ENCODE measurements at regions not wholly inside any gene's neighbourhood (a gene's known extent, or its start where the extent isn't known, plus 50 kb on each side); places are given as distances from the start of the nearest gene placed in this dataset.
A peak's percentile ranks its signal among the peaks of the same experiment; 100 is the strongest.
"Not testable (repeated sequence)": the region's sequence is repeated elsewhere in the genome, so short reads cannot be mapped to it uniquely, and the experiment has no call there.

DNA sequence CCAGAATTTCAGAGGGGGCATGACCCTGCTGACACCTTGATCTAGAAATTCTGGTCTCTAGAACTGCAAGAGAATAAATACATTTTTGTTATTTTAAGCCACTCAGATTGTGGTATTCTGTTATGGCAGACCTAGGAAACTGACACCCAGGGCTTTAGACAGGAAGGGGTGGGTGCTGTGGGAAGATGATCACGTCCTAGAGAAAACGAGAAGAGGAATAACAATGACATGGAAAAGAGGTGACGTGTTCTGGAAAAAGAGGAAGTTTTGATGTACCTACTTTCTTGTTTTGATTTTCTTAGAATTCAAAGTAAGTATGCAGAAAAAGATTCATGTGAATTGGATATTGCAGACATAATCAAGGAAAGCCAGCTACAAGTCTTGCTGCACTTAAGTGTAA is 232.9 kb upstream of the RUNX1 start:
- peak; percentile 31 for DNase-seq

DNA sequence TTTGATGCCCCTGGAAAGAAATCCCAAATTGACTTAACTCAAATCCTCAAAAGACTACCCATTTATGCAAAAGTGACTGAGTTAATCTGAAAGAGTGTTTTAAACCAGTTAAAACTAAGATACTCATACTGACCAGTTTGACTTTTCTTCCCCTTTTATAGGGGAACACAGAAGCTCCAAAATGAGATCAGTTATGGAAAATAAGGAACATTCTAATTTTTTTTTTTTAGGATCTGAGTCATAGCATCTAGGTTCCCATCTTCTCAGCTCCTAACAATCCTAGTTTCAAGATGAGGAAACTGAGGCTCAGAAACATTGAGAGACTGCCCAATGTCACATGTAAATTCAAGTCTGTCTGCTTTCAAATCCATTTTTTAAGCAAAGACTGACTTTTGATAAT is 231.1 kb upstream of the RUNX1 start:
- DNase-seq = no peak

DNA sequence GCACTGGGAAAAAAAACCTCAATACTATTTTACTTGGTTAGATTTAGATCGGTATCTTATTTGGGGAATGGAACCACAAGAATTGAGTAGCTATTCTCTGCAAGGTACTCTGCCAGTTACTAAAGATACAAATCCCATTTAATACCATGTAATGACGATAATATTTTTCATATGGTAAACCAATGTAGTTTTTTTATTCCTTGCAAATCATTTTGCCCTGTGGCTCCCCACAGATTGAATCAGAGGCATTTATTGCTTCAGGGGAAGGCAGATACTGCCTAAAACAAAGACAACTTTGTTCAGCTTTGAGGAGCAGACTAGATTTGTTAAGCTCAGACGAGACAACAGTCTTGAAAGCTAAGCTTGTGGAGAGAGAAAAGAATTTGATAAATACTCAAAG is 226.7 kb upstream of the RUNX1 start:
- DNase-seq = no peak

DNA sequence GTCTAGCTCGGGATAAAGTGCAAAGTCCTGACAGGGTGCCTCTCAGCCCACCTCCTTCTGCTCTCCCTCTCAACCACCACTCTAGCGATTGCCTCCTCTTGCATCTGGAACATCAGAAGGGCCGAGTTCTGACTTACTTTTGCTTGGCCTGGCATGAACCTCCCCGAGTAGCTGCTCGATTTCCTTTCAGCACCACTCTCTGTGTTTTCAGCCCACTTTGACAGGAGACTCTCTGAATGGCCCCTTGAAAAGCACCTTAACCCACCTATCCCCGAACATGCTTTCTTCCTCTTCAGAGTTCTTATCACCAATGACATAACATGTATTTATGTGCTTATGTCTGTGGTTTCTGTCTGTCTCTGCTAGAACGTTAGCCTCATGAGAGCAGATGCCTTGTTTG is 225.8 kb upstream of the RUNX1 start:
- no peak for DNase-seq

DNA sequence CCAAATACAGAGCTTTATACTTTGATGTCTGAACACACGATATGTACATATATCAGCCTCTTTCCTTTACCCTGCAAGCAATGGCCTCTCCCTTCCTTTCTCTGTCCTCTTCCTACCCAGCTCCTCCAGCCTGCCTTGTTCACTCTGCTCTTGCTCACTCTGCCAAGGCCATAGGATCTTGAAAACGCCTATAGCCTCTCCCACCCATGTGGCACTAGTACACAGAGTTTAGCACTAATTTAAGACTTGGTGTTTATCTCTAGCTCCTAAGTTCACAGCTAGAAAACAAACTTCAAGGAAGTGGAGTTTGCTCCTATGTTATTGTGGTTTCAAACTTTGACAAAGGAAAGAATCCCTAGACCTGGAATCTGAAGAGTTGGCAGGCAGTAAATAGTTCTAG is 225.0 kb upstream of the RUNX1 start:
- no peak for DNase-seq

DNA sequence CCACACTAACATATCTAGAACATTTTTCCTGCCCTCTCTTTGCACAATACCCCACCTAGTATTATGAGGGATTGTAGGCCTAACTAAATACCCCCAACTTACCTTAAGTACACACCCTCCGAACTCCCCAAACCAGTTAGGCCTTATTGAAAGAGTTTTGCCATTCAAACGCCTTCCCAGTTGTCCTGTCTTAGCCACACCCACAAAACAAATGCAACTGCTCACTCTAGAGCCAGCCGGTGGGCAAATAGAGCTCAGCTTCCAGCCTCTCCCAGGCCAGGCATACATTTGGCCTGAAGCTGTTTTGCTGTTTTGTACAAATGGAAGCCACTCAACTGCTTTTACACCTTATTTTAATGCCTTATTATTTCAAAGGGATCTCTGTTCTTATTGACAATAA is 224.2 kb upstream of the RUNX1 start:
- DNase-seq = no peak

DNA sequence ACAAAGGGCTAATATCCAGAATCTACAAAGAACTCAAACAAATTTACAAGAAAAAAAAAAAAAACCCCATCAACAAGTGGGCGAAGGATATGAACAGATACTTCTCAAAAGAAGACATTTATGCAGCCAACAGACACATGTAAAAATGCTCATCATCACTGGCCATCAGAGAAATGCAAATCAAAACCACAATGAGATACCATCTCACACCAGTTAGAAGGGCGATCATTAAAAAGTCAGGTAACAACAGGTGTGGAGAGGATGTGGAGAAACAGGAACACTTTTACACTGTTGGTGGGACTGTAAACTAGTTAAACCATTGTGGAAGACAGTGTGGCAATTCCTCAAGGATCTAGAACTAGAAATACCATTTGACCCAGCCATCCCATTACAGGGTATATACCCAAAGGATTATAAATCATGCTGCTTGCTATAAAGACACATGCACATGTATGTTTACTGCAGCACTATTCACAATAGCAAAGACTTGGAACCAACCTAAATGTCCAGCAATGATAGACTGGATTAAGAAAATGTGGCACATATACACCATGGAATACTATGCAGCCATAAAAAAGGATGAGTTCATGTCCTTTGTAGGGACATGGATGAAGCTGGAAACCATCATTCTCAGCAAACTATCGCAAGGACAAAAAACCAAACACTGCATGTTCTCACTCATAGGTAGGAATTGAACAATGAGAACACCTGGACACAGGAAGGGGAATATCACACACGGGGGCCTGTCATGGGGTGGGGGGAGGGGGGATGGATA is 222.4 kb upstream of the RUNX1 start:
- not testable (repeated sequence) for DNase-seq

DNA sequence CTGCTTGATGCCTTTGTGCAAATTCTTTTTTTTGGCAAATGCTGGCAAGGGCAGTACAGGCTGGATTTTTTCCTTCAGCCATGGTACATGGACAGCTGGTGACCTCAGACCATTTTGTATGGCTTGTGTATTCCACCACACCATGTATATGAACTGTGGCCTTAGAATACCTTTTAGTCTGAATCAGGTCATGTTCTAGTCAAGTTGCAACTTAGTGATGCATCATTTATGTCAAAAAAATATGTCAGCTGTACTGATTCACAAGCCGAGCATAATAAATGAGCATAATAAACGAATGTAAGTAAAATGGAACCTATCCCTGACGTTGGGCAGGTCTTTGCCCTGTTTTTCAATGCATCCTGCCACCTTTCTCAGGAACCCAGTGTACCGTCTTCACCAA is 219.7 kb upstream of the RUNX1 start:
- DNase-seq = no peak

DNA sequence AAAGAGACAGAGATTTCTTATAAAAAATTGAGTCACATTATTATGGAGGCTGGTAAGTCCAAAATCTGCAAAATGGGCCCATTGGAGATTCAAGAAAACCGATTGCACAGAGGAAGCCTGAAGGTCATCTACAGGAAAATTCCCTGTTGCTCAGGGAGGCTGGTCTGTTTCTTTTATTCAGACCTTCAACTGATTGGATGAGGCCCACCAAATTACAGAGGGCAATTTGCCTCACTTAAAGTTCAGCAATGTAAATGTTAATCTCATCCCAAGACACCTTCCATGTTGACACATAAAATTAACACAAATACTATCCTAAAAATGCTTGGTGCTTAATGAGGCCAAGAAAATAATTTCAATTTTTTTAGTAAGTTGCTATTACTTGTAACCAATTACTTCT is 219.2 kb upstream of the RUNX1 start:
- no peak for DNase-seq

DNA sequence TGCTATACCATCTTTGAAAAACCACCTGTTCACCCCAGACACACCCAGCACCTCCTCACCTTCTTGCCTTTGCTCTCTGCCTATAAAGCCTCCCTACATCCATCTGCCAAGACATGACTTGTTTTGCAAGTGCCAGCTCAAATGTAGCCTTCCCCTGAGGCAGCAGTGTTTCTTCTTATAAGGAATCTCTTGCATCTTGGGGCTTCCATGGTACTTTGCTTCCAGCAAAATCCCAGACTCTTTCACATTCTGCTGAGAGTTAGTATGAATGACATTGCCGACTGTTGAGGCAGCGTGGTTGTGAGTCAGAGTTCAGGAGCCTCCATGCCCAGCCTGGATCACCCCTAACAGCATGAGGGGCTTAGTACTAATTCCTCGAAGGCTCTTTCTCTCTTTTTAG is 217.4 kb upstream of the RUNX1 start:
- peak; percentile 30 for DNase-seq

DNA sequence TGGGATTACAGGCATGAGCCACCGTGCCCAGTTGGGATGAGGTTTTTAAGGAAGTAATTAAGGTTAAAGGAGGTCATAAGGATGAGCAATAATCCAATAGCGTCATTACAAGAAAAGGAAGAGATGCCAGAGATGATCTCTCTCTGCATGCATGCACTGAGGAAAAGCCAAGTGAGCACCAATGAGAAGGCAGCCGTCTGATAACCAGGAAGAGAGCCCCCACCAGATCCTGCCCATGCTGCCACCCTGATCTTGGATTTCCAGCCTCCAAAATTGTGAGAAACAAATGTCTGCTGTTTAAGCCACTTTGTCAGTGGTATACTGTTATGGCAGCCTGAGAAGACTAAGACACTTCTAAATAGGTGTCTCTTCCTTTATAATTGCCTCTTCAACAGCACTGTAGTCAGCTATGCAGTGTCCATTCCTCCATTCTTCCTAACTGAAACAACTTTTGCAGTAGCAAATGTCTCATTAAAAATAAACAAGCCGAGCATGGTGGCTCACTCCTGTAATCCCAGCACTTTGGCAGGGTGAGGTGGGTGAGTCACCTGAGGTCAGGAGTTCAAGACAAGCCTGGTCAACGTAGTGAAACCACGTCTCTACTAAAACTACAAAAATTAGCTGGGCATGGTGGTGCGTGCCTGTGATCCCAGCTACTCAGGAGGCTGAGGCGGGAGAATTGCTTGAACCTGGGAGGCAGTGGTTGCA is 216.2 kb upstream of the RUNX1 start:
- peak; percentile 68 for DNase-seq

DNA sequence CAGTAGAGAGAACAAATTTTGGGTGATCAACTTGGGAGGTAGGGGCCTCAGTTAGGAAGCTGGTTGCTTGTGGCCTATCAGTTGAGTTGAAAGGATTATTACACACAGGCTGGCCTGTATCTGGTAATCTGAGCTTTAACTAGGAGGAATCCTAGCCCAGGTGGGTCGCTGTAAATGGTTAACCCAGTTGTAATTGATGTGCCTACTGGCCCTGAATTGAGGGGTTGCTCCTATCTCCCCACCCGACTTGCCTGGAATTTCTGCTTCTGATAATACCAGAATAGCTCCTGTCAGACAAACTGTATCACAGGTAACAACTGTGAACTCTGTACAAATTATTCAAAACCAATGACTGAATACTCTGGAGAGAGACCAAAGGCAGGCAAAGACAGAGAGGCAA is 210.4 kb upstream of the RUNX1 start:
- no peak for DNase-seq

DNA sequence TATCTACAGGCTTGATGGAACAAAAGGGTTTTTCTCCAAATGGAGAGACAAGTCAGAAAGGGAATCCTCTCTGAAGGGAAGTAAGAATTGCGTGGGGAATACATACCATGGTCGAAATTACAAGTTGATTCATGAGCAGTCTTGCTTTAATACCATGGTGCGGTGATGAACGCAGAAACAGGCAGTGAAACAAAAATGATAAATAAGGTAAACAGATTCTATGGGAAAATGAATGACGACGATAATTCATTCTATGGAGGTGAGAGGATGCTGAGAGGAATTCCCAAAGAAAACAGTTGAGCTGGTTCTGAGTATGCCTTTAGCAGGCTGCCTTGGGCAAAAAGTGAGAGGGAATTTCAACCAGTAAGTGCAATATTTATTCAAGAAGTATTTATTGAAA is 209.4 kb upstream of the RUNX1 start:
- no peak for DNase-seq

DNA sequence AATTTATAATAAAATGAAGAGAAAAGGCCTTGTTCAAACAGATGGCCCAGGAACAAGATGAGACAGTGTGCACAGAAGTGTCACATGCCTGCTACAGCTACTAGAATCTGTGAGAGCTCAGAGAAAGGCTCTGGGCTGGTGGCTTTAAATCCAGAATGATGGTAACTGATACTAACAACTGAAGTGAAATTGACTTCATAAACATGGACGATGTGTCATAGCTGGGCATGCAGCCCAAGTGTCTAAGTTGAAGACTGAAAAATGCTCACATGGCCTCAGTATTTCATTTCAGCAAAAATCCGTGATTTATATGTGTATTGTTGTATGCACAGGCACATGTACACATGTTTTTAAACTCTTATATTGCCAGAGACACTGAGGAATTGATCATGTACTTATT is 208.3 kb upstream of the RUNX1 start:
- DNase-seq = peak; percentile 97

DNA sequence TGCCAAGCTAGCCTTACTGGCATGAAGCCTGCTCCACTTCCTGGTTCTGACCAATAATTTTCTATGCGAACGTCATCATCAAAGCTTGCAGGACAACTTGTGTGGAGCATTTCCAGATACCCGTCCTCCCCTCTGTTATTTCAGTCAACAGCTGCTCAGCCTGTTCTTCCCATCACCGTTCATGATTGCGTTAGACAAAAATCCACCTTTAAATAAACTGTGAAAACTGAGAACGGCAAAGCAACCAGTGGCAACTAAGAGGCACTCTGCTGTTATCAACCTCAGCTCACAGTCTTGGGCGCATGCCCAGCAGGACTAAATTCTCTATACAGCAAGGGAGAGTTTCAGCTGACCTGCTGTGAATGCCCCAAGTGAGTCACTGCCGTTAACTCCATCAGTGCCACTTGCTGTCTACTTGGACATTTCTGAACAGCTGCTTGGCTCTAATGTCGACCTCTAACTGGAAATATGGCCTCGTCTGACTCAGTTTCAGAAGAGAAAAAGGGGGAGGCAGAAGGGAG is 207.4 kb upstream of the RUNX1 start:
- DNase-seq = peak; percentile 99

DNA sequence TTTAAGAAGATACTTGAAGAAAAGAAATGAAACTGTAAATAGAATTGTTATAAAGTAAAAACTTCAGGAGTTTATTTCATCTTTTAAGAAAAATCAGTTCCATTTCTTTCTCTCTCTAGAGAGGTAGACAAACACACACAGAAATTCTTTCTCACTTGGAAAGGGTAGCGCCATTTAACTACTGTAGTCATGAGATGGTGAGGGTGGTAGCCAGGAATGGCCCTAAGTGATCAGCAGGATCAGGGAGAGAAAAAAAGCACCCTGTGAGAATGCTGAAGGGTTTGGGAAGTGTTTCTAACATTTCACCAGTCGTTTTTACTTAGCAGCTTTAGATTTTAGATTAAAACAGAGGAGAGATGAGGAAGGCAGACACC is 205.7 kb upstream of the RUNX1 start:
- DNase-seq = no peak

DNA sequence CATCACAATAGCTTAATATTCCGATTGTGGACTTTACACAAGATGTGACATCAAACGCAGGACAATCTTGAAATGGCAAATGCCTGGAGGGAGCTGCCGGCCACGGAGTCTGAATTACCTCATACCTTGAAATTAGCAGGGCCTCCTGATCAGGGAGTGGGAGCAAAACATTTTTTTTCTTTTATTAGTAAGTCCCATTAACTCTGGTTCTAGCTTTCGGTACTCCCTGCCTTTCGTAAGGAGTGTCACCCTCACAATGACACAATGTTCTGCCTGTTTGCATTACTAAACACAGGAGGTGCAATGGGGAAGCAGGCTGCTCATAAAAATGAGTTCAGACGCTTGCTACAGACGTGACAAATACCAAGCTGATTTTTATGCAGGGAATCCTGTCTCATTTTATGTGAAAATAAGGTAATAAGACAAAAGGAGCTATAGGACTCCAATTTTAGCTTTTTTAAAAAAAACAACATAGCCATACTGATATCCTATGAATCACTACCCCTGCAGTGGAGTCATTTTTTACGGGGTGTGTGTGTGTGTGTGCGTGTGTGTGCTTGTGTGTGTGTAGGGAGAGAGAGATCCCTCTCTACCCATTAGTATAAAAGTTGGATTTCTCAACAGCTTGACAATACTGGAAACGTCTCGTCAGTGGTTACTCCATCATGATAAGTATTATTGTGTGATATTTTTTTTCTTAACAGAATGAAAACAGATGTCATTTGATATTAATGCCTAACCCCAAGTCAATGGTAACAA is 205.1 kb upstream of the RUNX1 start:
- peak; percentile 87 for DNase-seq

DNA sequence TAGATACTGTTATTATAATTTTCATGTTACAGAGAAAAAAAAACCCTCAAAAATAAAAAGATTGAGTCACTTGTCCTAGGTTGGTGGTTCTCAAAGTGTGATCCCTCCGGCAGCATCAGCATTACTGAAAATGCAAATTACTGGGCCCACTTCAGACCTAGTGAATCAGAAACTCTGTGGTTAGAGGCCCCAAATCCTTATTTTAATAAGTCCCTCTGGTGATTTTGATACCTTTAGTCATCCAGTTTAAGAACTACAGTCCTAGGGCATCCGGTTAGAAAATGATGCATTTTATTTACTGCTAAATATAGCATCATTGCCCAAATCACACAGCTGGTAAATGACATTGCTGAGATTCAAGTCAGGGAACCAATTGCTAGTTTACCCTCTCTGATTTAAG is 203.7 kb upstream of the RUNX1 start:
- DNase-seq = peak; percentile 75

DNA sequence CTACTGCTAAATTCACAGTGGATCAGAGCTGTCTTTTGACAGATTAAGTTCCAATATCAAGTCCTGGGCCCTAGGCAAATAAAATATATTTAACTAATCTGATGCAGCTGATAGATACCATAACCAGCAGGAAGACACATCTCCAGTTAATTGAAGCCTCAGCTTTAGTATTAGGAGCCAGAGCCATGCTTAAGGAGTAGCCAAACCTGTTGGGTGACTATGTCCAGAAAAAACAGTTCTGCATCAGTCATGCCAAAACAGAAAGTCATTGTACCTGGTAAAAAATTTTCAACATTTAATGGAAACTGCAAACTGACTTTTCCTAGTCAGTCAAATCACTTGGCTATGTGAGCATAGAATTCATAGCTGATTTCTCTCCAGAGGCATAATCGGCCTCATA is 200.5 kb upstream of the RUNX1 start:
- DNase-seq = no peak

DNA sequence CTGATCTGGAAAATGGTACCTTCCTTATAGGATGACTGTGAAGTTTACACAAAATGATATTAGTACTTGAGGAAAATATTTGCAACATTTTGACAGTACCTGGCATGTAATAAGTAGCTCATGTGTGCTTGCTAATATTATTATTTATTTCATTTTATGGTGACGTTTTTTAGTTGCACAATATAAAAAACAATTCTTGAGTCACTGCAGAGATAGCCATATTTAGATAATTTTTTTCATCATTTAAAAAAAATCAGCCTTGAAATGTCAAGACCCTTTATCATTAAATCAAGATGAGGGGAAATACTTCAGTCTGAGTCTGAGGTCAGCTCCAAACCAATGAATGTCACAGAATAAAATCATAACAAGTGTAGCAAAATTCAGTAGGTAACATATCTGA is 196.8 kb upstream of the RUNX1 start:
- DNase-seq = no peak

DNA sequence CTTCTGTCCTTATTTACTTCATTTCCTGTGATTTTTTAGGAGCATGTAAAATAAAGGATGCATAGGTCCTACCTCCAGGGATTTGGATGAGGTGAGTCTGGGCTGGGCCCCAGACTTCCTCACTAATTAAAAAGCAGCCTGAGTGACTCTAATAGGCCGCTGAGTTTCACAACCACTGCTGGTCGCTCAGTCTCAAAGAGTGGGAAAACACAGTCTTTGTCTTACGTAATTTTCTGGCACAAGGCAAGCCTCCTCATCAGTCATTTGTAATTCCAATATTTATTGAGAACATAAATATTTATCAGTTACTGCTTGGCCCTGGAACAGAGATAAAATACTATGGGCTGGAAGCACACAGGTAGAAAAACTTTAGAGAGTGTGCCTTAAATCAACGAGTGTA is 195.4 kb upstream of the RUNX1 start:
- no peak for DNase-seq

DNA sequence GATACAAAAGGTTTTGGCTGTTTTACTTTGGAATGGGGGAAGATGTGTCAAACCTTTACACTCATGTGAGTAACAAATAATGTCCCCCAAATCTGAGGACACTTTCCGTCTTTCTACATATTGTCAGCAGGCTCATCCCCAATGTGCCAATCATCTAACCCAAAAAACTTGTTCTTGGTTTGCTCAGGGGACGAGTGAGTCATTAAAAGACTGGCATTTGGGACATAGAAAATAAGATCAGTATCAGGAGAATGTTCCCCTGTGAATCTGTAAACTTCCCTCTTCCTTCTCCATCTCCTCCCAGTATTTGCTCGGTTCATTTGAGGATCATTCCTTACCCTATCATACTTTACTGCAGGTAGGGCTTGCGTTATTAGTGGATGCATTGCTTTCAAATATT is 194.1 kb upstream of the RUNX1 start:
- no peak for DNase-seq

DNA sequence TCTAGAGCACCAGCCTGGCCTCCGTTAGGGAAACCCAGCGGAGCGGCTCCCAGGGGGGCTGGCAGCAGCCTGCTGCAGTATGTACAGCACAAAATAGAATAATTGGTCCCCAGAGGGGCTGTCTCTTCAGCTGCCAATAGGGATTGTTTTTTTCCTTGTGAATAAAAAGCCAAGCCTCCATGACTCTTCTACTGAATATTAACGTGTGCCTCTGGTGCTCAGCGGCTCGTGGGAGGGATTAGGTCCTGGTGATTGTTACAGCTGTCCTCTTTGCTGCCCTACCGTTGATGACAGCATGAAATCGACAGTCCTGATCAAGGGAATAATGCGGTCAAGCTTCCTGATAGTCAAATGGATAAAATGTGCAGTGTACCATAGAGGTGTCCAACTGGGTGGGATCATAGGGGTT is 190.7 kb upstream of the RUNX1 start:
- DNase-seq = peak; percentile 20

DNA sequence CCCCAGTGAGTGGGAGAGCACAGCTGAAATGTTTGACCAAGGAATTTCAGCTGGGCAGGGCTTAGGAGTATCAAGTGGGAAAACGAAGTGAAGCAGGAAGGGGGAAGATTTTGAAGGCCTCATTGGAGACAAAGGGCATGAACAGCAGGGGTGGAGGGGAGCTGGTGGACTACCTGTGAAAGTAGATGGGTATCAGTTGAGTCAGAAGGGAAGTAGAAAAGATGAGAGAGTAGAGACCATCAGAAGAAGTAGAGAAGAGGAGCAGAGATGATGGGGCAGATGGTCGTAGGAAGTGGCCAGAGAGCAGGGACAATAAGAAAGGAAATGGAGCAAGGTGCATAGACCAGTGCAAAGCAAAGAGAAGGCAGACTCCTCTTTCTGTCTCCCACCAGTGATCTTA is 189.0 kb upstream of the RUNX1 start:
- no peak for DNase-seq
